ENCODE measurements at regions not wholly inside any gene's neighbourhood (a gene's known extent, or its start where the extent isn't known, plus 50 kb on each side); places are given as distances from the start of the nearest gene placed in this dataset.
"Not testable (repeated sequence)": the region's sequence is repeated elsewhere in the genome, so short reads cannot be mapped to it uniquely, and the experiment has no call there.

DNA sequence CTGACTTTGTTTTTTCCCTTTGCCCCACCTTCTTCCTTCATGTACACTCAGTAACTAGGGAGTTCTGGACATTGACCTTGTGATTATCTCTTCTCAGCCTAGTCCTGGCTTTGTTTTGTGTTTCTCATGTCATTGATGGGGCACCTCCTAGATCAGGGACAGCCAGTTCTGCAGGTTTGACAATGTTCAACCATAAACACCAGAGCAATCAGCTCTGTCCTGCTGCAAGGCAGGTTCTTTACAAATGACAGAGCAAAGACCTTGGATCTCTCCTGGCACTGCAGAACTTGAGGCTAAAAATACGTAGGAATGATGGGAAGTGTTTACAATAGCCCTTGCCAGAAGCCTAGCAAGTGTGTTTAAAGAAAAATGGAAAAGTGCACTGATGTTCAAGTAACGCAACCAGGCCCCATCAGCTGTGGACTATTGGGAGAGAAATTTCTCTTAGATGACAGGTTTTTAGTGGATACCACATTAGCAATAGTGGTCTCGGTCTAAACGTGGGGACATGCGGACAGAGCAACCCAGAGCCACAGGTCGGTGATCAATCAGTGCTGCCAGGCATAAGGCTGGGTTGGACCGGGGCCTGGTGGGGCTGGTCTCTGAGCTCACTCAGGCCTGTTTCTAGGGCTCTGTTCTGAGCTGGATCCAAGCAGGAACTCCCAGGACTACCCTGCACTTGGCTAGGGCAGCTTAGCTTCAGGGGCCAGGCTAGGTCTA is 76.8 kb downstream of the SOWAHC start:
- Histone ChIP-seq H3K36me3 (no peaks in the 10 kb centered on the region), H3K27ac (peak overlapping the region; percentile 67 to 90 (median 84)), H3K9me3 (no peaks in the 10 kb centered on the region), H3K27me3 (no peaks in the 10 kb centered on the region), H3K4me1 (peaks cover 18 to 70% (median 40%) of the 10 kb centered on the region in 4 donors), H3K4me3 (no peak overlapping the region)
- intact Hi-C loops (cut with DNase I; ENCODE audit: low total_unique reads): no loop called here
- 16 to 26% (median 20%) methylated on average over 7 of the region's 7 CpGs for WGBS, 5 donors
- peak; percentile 58 to 88 for DNase-seq
- peak; percentile 71 to 80 (median 74) for TF ChIP-seq POLR2AphosphoS5 (IDR thresholded peaks at IDR 0.05)
- peak; percentile 60 for TF ChIP-seq EP300 (IDR thresholded peaks at IDR 0.05)
- TF ChIP-seq POLR2A (IDR thresholded peaks at IDR 0.05): no peak
- TF ChIP-seq, protein P1, sequence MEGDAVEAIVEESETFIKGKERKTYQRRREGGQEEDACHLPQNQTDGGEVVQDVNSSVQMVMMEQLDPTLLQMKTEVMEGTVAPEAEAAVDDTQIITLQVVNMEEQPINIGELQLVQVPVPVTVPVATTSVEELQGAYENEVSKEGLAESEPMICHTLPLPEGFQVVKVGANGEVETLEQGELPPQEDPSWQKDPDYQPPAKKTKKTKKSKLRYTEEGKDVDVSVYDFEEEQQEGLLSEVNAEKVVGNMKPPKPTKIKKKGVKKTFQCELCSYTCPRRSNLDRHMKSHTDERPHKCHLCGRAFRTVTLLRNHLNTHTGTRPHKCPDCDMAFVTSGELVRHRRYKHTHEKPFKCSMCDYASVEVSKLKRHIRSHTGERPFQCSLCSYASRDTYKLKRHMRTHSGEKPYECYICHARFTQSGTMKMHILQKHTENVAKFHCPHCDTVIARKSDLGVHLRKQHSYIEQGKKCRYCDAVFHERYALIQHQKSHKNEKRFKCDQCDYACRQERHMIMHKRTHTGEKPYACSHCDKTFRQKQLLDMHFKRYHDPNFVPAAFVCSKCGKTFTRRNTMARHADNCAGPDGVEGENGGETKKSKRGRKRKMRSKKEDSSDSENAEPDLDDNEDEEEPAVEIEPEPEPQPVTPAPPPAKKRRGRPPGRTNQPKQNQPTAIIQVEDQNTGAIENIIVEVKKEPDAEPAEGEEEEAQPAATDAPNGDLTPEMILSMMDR (IDR thresholded peaks at IDR 0.05): no peak

DNA sequence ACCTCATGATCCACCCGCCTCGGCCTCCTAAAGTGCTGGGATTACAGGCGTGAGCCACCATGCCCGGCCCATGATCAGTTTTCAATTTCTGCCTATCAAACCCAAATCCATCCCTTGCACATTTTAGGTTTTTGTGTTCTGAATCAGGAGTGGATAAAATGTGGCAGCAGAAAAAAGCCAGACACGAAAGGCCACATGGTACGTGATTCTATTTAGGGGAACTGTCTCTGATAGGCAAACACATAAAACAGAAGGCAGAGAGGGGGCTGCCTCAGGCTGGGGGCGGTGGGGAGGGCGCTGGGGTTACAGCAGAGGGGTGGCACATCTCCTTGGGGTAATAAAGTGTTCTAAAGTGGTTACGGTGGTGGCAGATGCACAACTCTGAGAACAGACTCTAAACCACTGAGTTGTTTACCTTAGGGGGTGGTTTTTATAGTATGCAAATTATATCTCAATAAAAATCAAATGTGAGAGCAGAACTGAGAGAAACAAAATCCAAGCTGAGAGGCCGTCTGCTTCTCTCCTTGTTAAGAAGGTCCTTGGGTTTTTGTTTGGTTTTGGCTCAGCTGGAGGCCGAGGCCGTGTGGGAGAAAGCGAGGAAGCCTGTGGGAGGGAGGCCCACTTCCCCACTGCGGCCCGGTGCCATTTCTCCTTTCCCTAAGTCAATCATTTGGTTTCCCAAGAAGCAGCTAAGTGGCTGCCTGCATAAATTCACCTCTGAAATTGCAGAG is 78.0 kb downstream of the SOWAHC start:
- 63 to 83% (median 77%) methylated on average over 15 of the region's 15 CpGs for WGBS, 5 donors
- H3K27ac ChIP-seq: peak overlapping the region; percentile 62 to 90 (median 84)
- H3K27me3 ChIP-seq: no peaks in the 10 kb centered on the region
- H3K4me1 ChIP-seq: peaks cover 18 to 58% (median 40%) of the 10 kb centered on the region in 4 donors
- no peak overlapping the region for H3K4me3 ChIP-seq
- intact Hi-C loops (cut with DNase I; ENCODE audit: low total_unique reads): no loop called here
- DNase-seq: peak in 1 of 2 donors; percentile 45
- no peaks in the 10 kb centered on the region for H3K9me3 ChIP-seq
- no peaks in the 10 kb centered on the region for H3K36me3 ChIP-seq
- no peak for TF ChIP-seq EP300 (IDR thresholded peaks at IDR 0.05)
- no peak for TF ChIP-seq POLR2A (IDR thresholded peaks at IDR 0.05)
- no peak for TF ChIP-seq POLR2AphosphoS5 (IDR thresholded peaks at IDR 0.05)
- TF ChIP-seq, protein P1 (IDR thresholded peaks at IDR 0.05): no peak

GRCh38 chr2:109692831-109693230 is 78.7 kb downstream of the SOWAHC start:
- Histone ChIP-seq H3K27ac (peak overlapping the region in 3 of 5 donors; percentile 84 to 90 (median 84)), H3K4me1 (peaks cover 18 to 56% (median 40%) of the 10 kb centered on the region in 4 donors)
- intact Hi-C loops (cut with DNase I; ENCODE audit: low total_unique reads); DNase-seq; H3K27me3 ChIP-seq; H3K4me3 ChIP-seq; H3K9me3 ChIP-seq; H3K36me3 ChIP-seq: not testable (repeated sequence)
- WGBS, 5 donors: 76 to 85% (median 82%) methylated on average over 9 of the region's 9 CpGs

- peaks cover 18 to 60% (median 41%) of the 10 kb centered on the region in 4 donors for H3K4me1 ChIP-seq
- H3K27me3 ChIP-seq; intact Hi-C loops (cut with DNase I; ENCODE audit: low total_unique reads); H3K4me3 ChIP-seq; DNase-seq; H3K9me3 ChIP-seq; H3K36me3 ChIP-seq: not testable (repeated sequence)
- H3K27ac ChIP-seq: peak overlapping the region in 2 of 5 donors; percentile 84
- 82 to 88% (median 86%) methylated on average over 8 of the region's 8 CpGs for WGBS, 5 donors
Measured at GRCh38 chr2:109693292-109693691, 79.1 kb downstream of the SOWAHC start.

GRCh38 chr2:109694190-109694589 is 80.0 kb downstream of the SOWAHC start:
- intact Hi-C loops (cut with DNase I; ENCODE audit: low total_unique reads): no loop called here
- no peaks in the 10 kb centered on the region for H3K27me3 ChIP-seq
- peaks cover 24 to 64% (median 43%) of the 10 kb centered on the region in 4 donors for H3K4me1 ChIP-seq
- 11 to 40% (median 28%) methylated on average over 2 of the region's 2 CpGs for WGBS, 5 donors
- H3K9me3 ChIP-seq: no peaks in the 10 kb centered on the region
- peak overlapping the region in 2 of 5 donors; percentile 84 for H3K27ac ChIP-seq
- no peak overlapping the region for H3K4me3 ChIP-seq
- no peak for DNase-seq
- TF ChIP-seq, protein P1 (IDR thresholded peaks at IDR 0.05): no peak
- TF ChIP-seq POLR2A (IDR thresholded peaks at IDR 0.05) (no peak), POLR2AphosphoS5 (IDR thresholded peaks at IDR 0.05) (no peak), EP300 (IDR thresholded peaks at IDR 0.05) (no peak)
- H3K36me3 ChIP-seq: no peaks in the 10 kb centered on the region
